Ishikawa (cell line): ENCODE measurements at regions not wholly inside any gene's neighbourhood (a gene's known extent, or its start where the extent isn't known, plus 50 kb on each side); places are given as distances from the start of the nearest gene placed in this dataset.

Source experiments
- CEBPB ChIP-seq: IDR thresholded peaks from 2 replicates; pipeline ENCODE4 v1.6.1; 2012
- CREB1 ChIP-seq: IDR thresholded peaks from 2 replicates; pipeline ENCODE4 v1.6.1; 2012; ENCODE audit warnings: low read depth
- EP300 ChIP-seq: IDR thresholded peaks from 2 replicates; pipeline ENCODE4 v1.6.1; 2012; ENCODE audit warnings: borderline replicate concordance
- RAD21 ChIP-seq: IDR thresholded peaks from 2 replicates; pipeline ENCODE4 v1.6.1; 2012; ENCODE audit warnings: low read depth
- REST ChIP-seq: IDR thresholded peaks from 2 replicates; pipeline ENCODE4 v1.6.1; 2012; ENCODE audit warnings: low read depth, mild to moderate bottlenecking
- TAF1 ChIP-seq: IDR thresholded peaks from 2 replicates; pipeline ENCODE4 v1.6.1; 2012; ENCODE audit warnings: low read depth, mild to moderate bottlenecking
- TCF12 ChIP-seq: IDR thresholded peaks from 2 replicates; pipeline ENCODE4 v1.6.1; 2012; ENCODE audit warnings: low read depth
- TF ChIP-seq, protein P1 (sequence below): IDR thresholded peaks from 2 replicates; pipeline ENCODE4 v1.6.1; 2012

DNA sequence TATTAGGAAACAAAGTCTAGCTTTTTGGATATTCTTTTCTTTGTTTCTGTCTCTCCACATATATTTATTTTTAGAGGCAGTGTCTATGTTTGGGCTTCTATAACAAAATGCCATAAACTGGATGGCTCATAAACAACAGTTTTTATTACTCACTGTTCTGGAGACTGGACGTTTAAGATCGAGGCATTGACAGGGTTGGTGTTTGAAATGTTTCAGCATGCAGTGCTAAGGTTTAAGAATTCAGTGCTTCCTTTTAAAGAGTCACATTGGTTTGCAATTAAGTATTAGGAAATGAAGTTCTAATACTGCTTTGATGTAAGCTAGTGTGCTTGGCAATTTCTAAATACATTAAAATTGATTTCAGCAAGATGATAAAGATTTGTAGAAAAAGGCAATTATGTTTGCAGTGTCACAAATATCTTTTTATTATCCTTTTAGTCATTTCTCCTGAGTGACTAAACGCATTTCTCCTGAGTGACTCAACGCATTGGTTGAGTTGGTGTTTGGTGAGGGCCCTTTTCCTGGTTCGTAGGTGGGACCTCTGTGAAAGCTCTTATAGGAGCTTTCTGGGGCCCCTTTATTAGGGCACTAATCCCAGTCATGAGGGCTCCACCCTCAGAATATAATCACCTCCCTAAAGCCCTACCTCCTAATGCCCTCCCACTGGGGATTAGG lies 317.0 kb downstream of the USP25 start:
- TF ChIP-seq RAD21 (no peak), TAF1 (no peak), TCF12 (no peak), EP300 (no peak), REST (no peak), CEBPB (no peak), CREB1 (no peak)
- TF ChIP-seq, protein P1, sequence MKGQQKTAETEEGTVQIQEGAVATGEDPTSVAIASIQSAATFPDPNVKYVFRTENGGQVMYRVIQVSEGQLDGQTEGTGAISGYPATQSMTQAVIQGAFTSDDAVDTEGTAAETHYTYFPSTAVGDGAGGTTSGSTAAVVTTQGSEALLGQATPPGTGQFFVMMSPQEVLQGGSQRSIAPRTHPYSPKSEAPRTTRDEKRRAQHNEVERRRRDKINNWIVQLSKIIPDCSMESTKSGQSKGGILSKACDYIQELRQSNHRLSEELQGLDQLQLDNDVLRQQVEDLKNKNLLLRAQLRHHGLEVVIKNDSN: no peak
